SHP77 treated with DMSO at 0.1 percent for 48 hours (cell line): ENCODE measurements at regions not wholly inside any gene's neighbourhood (a gene's known extent, or its start where the extent isn't known, plus 50 kb on each side); places are given as distances from the start of the nearest gene placed in this dataset.

Experiments used
- DNase-seq: peaks from one replicate; lab custom pipeline; 2025; lab: John Stamatoyannopoulos, UW

GRCh38 chr2:196224756-196225155 is 53.4 kb upstream of the STK17B start:
- DNase-seq: no peak

GRCh38 chr2:196225213-196225612 is 53.8 kb upstream of the STK17B start:
- no peak for DNase-seq

- no peak for DNase-seq
Observed at GRCh38 chr2:196226058-196226706, 54.8 kb upstream of the STK17B start.

- no peak for DNase-seq
Observed at GRCh38 chr2:196226707-196227065, 55.3 kb upstream of the STK17B start.

GRCh38 chr2:196229013-196229412 is 57.6 kb upstream of the STK17B start:
- no peak for DNase-seq

GRCh38 chr2:196230061-196230854 is 58.9 kb upstream of the STK17B start:
- no peak for DNase-seq

- DNase-seq: no peak
Observed at GRCh38 chr2:196233021-196233804, 61.8 kb upstream of the STK17B start.

- no peak for DNase-seq
Observed at GRCh38 chr2:196233805-196234475, 62.6 kb upstream of the STK17B start.

- DNase-seq: no peak
Observed at GRCh38 chr2:196234672-196235071, 63.3 kb upstream of the STK17B start.

GRCh38 chr2:196238836-196239380 is 67.5 kb upstream of the STK17B start:
- DNase-seq: no peak

- no peak for DNase-seq
Observed at GRCh38 chr2:196239622-196240587, 68.5 kb upstream of the STK17B start.

- no peak for DNase-seq
Observed at GRCh38 chr2:196241175-196241574, 69.8 kb upstream of the STK17B start.

GRCh38 chr2:196242131-196242620 is 70.8 kb upstream of the STK17B start:
- no peak for DNase-seq

GRCh38 chr2:196244516-196244915 is 73.1 kb upstream of the STK17B start:
- DNase-seq: no peak

GRCh38 chr2:196244966-196245365 is 73.6 kb upstream of the STK17B start:
- no peak for DNase-seq

GRCh38 chr2:196245378-196246140 is 74.2 kb upstream of the STK17B start:
- no peak for DNase-seq

- DNase-seq: no peak
Observed at GRCh38 chr2:196247114-196247975, 76.0 kb upstream of the STK17B start.

- DNase-seq: no peak
Observed at GRCh38 chr2:196247976-196248280, 76.5 kb upstream of the STK17B start.

- DNase-seq: no peak
Observed at GRCh38 chr2:196248467-196249094, 77.2 kb upstream of the STK17B start.
